Liver (tissue), 8 donors: ENCODE measurements at regions not wholly inside any gene's neighbourhood (a gene's known extent, or its start where the extent isn't known, plus 50 kb on each side); places are given as distances from the start of the nearest gene placed in this dataset.

ENCODE experiments used
- DNase-seq: peaks from one replicate; pipeline ENCODE4 v3.0.0-alpha.2; 2017; ENCODE audit warnings: low spot score
- H3K27ac ChIP-seq, 2 donors: one replicate each; pipeline ENCODE4 v1.7.0; 2013; ENCODE audit warnings: inconsistent platforms in 2 of 2, low read length in 2 of 2, control low read depth in 1 of 2, low read depth in 1 of 2, mild to moderate bottlenecking in 1 of 2
- H3K27me3 ChIP-seq, 4 donors: one replicate each; pipeline versions ENCODE4 v1.6.1 to v1.7.0; 2013; ENCODE audit warnings: low read length in 3 of 4, inconsistent platforms in 1 of 4, mild to moderate bottlenecking in 1 of 4, moderate library complexity in 1 of 4; ENCODE audit not compliant: control insufficient read depth in 4 of 4, insufficient read depth in 4 of 4
- H3K36me3 ChIP-seq, 4 donors: one replicate each; pipeline versions ENCODE4 v1.6.1 to v1.7.0; 2013; ENCODE audit warnings: low read length in 3 of 4, mild to moderate bottlenecking in 3 of 4, low read depth in 1 of 4, moderate library complexity in 1 of 4; ENCODE audit not compliant: control insufficient read depth in 4 of 4, insufficient read depth in 3 of 4
- H3K4me1 ChIP-seq, 4 donors: one replicate each; pipeline versions ENCODE4 v1.6.1 to v1.7.0; 2013; ENCODE audit warnings: low read length in 3 of 4, mild to moderate bottlenecking in 3 of 4, moderate library complexity in 1 of 4; ENCODE audit not compliant: control insufficient read depth in 4 of 4, insufficient read depth in 4 of 4
- H3K4me3 ChIP-seq, 3 donors: one replicate each; pipeline versions ENCODE4 v1.6.1 to v1.7.0; 2013; ENCODE audit warnings: low read length in 3 of 3, control low read depth in 1 of 3, low read depth in 1 of 3, mild to moderate bottlenecking in 1 of 3
- H3K9ac ChIP-seq, 2 donors: one replicate each; pipeline ENCODE4 v1.7.0; 2013; ENCODE audit warnings: low read length in 2 of 2, mild to moderate bottlenecking in 2 of 2, moderate library complexity in 2 of 2, control low read depth in 1 of 2, low read depth in 1 of 2
- H3K9me3 ChIP-seq, 4 donors: one replicate each; pipeline versions ENCODE4 v1.6.1 to v1.7.0; 2013; ENCODE audit warnings: low read length in 3 of 4; ENCODE audit not compliant: control insufficient read depth in 4 of 4
- EGR1 ChIP-seq, 2 donors: IDR thresholded peaks; 2 replicates each; pipeline ENCODE4 v1.6.1; 2016 to 2018; ENCODE audit warnings: antibody characterized with exemption in 2 of 2, low read depth in 2 of 2
- FOXA2 ChIP-seq: IDR thresholded peaks from 2 replicates; pipeline ENCODE4 v1.6.1; 2016; ENCODE audit warnings: antibody characterized with exemption
- HNF4A ChIP-seq, 2 donors: conservative IDR thresholded peaks; 2 replicates each; pipeline ENCODE4 v1.6.1; 2016; ENCODE audit warnings: antibody characterized with exemption in 2 of 2, mild to moderate bottlenecking in 2 of 2
- HNF4G ChIP-seq: IDR thresholded peaks from 2 replicates; pipeline ENCODE4 v1.6.1; 2016; ENCODE audit warnings: antibody characterized with exemption
- JUND ChIP-seq, 2 donors: IDR thresholded peaks; 2 replicates each; pipeline ENCODE4 v1.6.1; 2016; ENCODE audit warnings: antibody characterized with exemption in 2 of 2
- RAD21 ChIP-seq, 2 donors: IDR thresholded peaks; 2 replicates each; pipeline ENCODE4 v1.6.1; 2016; ENCODE audit warnings: antibody characterized with exemption in 2 of 2, mild to moderate bottlenecking in 2 of 2
- RXRA ChIP-seq, 2 donors: IDR thresholded peaks; 2 replicates each; pipeline ENCODE4 v1.6.1; 2017 to 2018; ENCODE audit warnings: antibody characterized with exemption in 2 of 2, mild to moderate bottlenecking in 1 of 2
- SP1 ChIP-seq: IDR thresholded peaks from 2 replicates; pipeline ENCODE4 v1.6.1; 2018; ENCODE audit warnings: antibody characterized with exemption, mild to moderate bottlenecking
- TAF1 ChIP-seq: conservative IDR thresholded peaks from 2 replicates; pipeline ENCODE4 v1.6.1; 2016; ENCODE audit warnings: antibody characterized with exemption, mild to moderate bottlenecking
- WGBS: extraction: QIAGEN DNeasy Blood & Tissue Kit; methylation state at CpG from one replicate; pipeline ENCODE4 v1.1.7; 2013; 5-methylcytosine and 5-hydroxymethylcytosine counted together
- TF ChIP-seq, protein P1 (sequence below): IDR thresholded peaks from 2 replicates; pipeline ENCODE4 v1.6.1; 2016; ENCODE audit warnings: antibody characterized with exemption
- TF ChIP-seq, protein P2 (sequence below): fragments of 150-350 bp; IDR thresholded peaks from 2 replicates; pipeline ENCODE4 v1.5.1; 2017; ENCODE audit warnings: improper control_type of control experiment, low read depth, low read length; ENCODE audit not compliant: missing input control
- TF ChIP-seq, protein P3 (sequence below): IDR thresholded peaks from 2 replicates; pipeline ENCODE4 v1.6.1; 2016; ENCODE audit warnings: antibody characterized with exemption, mild to moderate bottlenecking
- donor health status: healthy.
- donor health status: healthy.
- donor health status: healthy.
- donor health status: healthy.
- donor health status: healthy.

DNA sequence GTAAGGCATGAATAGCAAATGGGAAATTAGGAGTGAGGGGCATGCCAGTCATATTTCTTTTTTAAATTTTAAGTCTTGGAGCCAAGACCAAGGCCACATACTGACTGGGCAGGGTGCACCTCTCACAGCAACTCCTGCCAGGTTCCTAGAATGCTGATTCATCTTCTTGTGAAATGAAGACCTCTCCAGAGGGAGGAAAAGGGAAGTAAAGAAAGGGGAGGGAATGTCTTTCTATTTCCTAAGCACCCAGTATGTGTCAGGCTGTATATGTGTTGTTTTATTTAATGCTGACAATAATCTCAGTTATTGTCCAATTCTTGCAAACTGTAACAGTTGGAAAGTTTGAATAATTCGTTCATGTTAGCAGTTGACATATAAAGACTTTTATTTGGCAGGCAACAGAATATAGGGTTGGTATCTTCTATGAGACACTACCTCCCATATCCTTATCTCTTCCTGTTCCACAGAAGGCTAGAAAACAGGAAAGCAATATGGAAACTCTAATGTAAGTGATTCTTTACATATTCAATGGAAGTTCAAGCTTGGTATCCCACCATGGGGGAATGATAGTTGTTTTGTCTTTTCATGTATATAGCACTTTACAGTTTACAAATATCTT, 259.1 kb upstream of the USP24 start:
- Histone ChIP-seq H3K9ac (no peak overlapping the region), H3K27me3 (peaks cover 0 to 3% (median 0%) of the 10 kb centered on the region in 4 donors), H3K27ac (no peak overlapping the region), H3K4me1 (peaks cover 0 to 2% (median 0%) of the 10 kb centered on the region in 4 donors), H3K9me3 (no peaks in the 10 kb centered on the region), H3K4me3 (no peak overlapping the region), H3K36me3 (no peaks in the 10 kb centered on the region)
- DNase-seq: no peak
- 57% methylated on average over 1 of the region's 1 CpG for WGBS
- TF ChIP-seq SP1 (no peak), EGR1 (IDR thresholded peaks at IDR 0.05; ENCODE audit: low read depth in 2 of 2) (no peak), TAF1 (no peak), JUND (IDR thresholded peaks at IDR 0.05) (no peak), FOXA2 (no peak), RAD21 (IDR thresholded peaks at IDR 0.05) (no peak), RXRA (IDR thresholded peaks at IDR 0.05) (no peak), HNF4G (no peak)
- TF ChIP-seq, protein P1, sequence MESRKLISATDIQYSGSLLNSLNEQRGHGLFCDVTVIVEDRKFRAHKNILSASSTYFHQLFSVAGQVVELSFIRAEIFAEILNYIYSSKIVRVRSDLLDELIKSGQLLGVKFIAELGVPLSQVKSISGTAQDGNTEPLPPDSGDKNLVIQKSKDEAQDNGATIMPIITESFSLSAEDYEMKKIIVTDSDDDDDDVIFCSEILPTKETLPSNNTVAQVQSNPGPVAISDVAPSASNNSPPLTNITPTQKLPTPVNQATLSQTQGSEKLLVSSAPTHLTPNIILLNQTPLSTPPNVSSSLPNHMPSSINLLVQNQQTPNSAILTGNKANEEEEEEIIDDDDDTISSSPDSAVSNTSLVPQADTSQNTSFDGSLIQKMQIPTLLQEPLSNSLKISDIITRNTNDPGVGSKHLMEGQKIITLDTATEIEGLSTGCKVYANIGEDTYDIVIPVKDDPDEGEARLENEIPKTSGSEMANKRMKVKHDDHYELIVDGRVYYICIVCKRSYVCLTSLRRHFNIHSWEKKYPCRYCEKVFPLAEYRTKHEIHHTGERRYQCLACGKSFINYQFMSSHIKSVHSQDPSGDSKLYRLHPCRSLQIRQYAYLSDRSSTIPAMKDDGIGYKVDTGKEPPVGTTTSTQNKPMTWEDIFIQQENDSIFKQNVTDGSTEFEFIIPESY: no peak
- TF ChIP-seq, protein P2, sequence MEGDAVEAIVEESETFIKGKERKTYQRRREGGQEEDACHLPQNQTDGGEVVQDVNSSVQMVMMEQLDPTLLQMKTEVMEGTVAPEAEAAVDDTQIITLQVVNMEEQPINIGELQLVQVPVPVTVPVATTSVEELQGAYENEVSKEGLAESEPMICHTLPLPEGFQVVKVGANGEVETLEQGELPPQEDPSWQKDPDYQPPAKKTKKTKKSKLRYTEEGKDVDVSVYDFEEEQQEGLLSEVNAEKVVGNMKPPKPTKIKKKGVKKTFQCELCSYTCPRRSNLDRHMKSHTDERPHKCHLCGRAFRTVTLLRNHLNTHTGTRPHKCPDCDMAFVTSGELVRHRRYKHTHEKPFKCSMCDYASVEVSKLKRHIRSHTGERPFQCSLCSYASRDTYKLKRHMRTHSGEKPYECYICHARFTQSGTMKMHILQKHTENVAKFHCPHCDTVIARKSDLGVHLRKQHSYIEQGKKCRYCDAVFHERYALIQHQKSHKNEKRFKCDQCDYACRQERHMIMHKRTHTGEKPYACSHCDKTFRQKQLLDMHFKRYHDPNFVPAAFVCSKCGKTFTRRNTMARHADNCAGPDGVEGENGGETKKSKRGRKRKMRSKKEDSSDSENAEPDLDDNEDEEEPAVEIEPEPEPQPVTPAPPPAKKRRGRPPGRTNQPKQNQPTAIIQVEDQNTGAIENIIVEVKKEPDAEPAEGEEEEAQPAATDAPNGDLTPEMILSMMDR: no peak
- TF ChIP-seq, protein P3, sequence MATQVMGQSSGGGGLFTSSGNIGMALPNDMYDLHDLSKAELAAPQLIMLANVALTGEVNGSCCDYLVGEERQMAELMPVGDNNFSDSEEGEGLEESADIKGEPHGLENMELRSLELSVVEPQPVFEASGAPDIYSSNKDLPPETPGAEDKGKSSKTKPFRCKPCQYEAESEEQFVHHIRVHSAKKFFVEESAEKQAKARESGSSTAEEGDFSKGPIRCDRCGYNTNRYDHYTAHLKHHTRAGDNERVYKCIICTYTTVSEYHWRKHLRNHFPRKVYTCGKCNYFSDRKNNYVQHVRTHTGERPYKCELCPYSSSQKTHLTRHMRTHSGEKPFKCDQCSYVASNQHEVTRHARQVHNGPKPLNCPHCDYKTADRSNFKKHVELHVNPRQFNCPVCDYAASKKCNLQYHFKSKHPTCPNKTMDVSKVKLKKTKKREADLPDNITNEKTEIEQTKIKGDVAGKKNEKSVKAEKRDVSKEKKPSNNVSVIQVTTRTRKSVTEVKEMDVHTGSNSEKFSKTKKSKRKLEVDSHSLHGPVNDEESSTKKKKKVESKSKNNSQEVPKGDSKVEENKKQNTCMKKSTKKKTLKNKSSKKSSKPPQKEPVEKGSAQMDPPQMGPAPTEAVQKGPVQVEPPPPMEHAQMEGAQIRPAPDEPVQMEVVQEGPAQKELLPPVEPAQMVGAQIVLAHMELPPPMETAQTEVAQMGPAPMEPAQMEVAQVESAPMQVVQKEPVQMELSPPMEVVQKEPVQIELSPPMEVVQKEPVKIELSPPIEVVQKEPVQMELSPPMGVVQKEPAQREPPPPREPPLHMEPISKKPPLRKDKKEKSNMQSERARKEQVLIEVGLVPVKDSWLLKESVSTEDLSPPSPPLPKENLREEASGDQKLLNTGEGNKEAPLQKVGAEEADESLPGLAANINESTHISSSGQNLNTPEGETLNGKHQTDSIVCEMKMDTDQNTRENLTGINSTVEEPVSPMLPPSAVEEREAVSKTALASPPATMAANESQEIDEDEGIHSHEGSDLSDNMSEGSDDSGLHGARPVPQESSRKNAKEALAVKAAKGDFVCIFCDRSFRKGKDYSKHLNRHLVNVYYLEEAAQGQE: no peak

DNA sequence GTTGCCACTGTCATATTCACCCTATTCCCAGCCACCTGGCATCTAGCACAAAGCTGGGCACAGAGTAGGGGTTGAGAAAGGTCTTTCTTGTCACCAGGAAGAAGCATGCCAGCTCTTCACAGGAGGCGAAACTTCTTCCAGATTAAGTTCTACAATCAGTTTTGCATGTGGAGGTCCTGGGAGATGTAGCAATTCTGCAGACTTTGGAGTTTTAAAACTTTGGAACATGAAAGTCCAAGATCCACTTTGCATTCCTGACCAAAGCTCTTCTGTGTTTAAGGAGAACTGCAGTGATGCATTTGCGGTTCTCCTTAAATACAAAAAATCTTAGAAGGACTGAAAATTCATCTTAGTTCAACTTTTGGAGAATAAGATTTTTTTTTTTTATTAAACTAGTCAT, 258.5 kb upstream of the USP24 start:
- H3K9ac ChIP-seq: no peak overlapping the region
- TF ChIP-seq, protein P1: no peak
- no peak for TF ChIP-seq RXRA (IDR thresholded peaks at IDR 0.05)
- TF ChIP-seq HNF4G: no peak
- no peak for TF ChIP-seq FOXA2
- TF ChIP-seq HNF4A (conservative IDR thresholded peaks at IDR 0.05): no peak
- no peak for DNase-seq
- H3K27ac ChIP-seq: no peak overlapping the region
- H3K36me3 ChIP-seq: no peaks in the 10 kb centered on the region
- H3K27me3 ChIP-seq: peaks cover 0 to 3% (median 0%) of the 10 kb centered on the region in 4 donors
- no peak overlapping the region for H3K4me3 ChIP-seq
- 91% methylated on average over 2 of the region's 2 CpGs for WGBS
- no peaks in the 10 kb centered on the region for H3K9me3 ChIP-seq
- H3K4me1 ChIP-seq: peaks cover 0 to 2% (median 0%) of the 10 kb centered on the region in 4 donors
